Gastrocnemius medialis (tissue), 4 donors: ENCODE measurements at regions not wholly inside any gene's neighbourhood (a gene's known extent, or its start where the extent isn't known, plus 50 kb on each side); places are given as distances from the start of the nearest gene placed in this dataset.

Experiments used
- ATAC-seq, 2 donors: fragments of 150-250 bp; one replicate each; pipeline ENCODE4 v1.9.1; 2016
- DNase-seq, 2 donors: peaks; one replicate each; pipeline ENCODE4 v3.0.0-alpha.2; 2019
- H3K27ac ChIP-seq, 4 donors: fragments of 200-600 bp; sonication (generic); 1 replicate in 1 of 4; 2 replicates in 3 of 4; pipeline ENCODE4 v1.5.1; 2016 to 2018; ENCODE audit warnings: mild to moderate bottlenecking in 2 of 4, moderate library complexity in 1 of 4
- H3K27me3 ChIP-seq, 3 donors: fragments of 200-600 bp; sonication (generic) in 2 of 3; 1 replicate in 1 of 3; 2 replicates in 2 of 3; pipeline versions ENCODE4 v1.5.1 to v1.6.0; 2016 to 2019; ENCODE audit warnings: mild to moderate bottlenecking in 1 of 3, moderate library complexity in 1 of 3
- H3K36me3 ChIP-seq, 2 donors: fragments of 200-600 bp; sonication (generic) in 1 of 2; one replicate each; pipeline ENCODE4 v1.5.1; 2017 to 2018
- H3K4me1 ChIP-seq, 2 donors: fragments of 200-600 bp; sonication (generic) in 1 of 2; one replicate each; pipeline ENCODE4 v1.5.1; 2016 to 2017; ENCODE audit warnings: mild to moderate bottlenecking in 2 of 2
- H3K4me3 ChIP-seq, 4 donors: fragments of 200-600 bp; sonication (generic) in 3 of 4; 1 replicate in 1 of 4; 2 replicates in 3 of 4; pipeline ENCODE4 v1.5.1; 2016 to 2019; ENCODE audit warnings: mild to moderate bottlenecking in 2 of 4
- H3K9me3 ChIP-seq, 3 donors: fragments of 200-600 bp; sonication (generic) in 2 of 3; 1 replicate in 1 of 3; 2 replicates in 2 of 3; pipeline ENCODE4 v1.5.1; 2016 to 2019
- CTCF ChIP-seq, 5 experiments: fragments of 450-650 bp in 3 of 5; fragments of 200-600 bp in 2 of 5; sonication (generic) in 2 of 5; IDR thresholded peaks in 4 of 5; conservative IDR thresholded peaks in 1 of 5; 1 replicate in 4 of 5; 2 replicates in 1 of 5; pipeline ENCODE4 v1.5.1; 2016 to 2019; ENCODE audit warnings: antibody characterized with exemption in 5 of 5, mild to moderate bottlenecking in 3 of 5, moderate library complexity in 3 of 5
- POLR2A ChIP-seq, 2 donors: fragments of 450-650 bp; IDR thresholded peaks; one replicate each; pipeline ENCODE4 v1.6.1; 2017; ENCODE audit warnings: antibody characterized with exemption in 2 of 2, mild to moderate bottlenecking in 2 of 2, moderate library complexity in 2 of 2
- in situ Hi-C, 4 donors: fragments of 200-750 bp; cut with MboI; loops; one replicate each; pipeline versions ENCODE4 v1.15.0 to v1.8.0; 2017; ENCODE audit warnings: low sequenced_read_pairs in 4 of 4
- intact Hi-C: fragments of 100-400 bp; cut with DNase I; formaldehyde crosslinking; loops from one replicate; pipeline ENCODE4 v1.15.1; 2023; ENCODE audit warnings: low total_unique reads

GRCh38 chr13:71939186-71939585 is 72.2 kb upstream of the DACH1 start:
- Histone ChIP-seq H3K4me1 (no peaks in the 10 kb centered on the region), H3K36me3 (no peaks in the 10 kb centered on the region), H3K27me3 (no peaks in the 10 kb centered on the region), H3K27ac (no peak overlapping the region), H3K9me3 (no peaks in the 10 kb centered on the region), H3K4me3 (no peak overlapping the region)
- no peak for ATAC-seq
- DNase-seq = no peak
- in situ Hi-C loops (no loop called here), intact Hi-C loops (no loop called here)
- TF ChIP-seq CTCF (IDR thresholded peaks at IDR 0.05 in 4 of 5, conservative IDR thresholded peaks at IDR 0.05 in 1 of 5) (no peak), POLR2A (IDR thresholded peaks at IDR 0.05) (no peak)

- Histone ChIP-seq H3K4me3 (no peak overlapping the region), H3K9me3 (no peaks in the 10 kb centered on the region), H3K27me3 (no peaks in the 10 kb centered on the region), H3K36me3 (no peaks in the 10 kb centered on the region), H3K27ac (no peak overlapping the region), H3K4me1 (no peaks in the 10 kb centered on the region)
- intact Hi-C loops (no loop called here), in situ Hi-C loops (no loop called here)
- ATAC-seq = no peak
- DNase-seq = no peak
- no peak for TF ChIP-seq CTCF (IDR thresholded peaks at IDR 0.05 in 4 of 5, conservative IDR thresholded peaks at IDR 0.05 in 1 of 5)
- no peak for TF ChIP-seq POLR2A (IDR thresholded peaks at IDR 0.05)
These were observed 68.3 kb upstream of the DACH1 start for GRCh38 chr13:71935166-71935840.

GRCh38 chr13:71924931-71925330 is 57.9 kb upstream of the DACH1 start:
- intact Hi-C loops = no loop called here
- Histone ChIP-seq H3K27ac (no peak overlapping the region), H3K27me3 (no peaks in the 10 kb centered on the region), H3K9me3 (no peaks in the 10 kb centered on the region), H3K4me1 (no peaks in the 10 kb centered on the region), H3K4me3 (no peak overlapping the region), H3K36me3 (no peaks in the 10 kb centered on the region)
- no peak for DNase-seq
- in situ Hi-C loops = no loop called here
- no peak for ATAC-seq
- no peak for TF ChIP-seq CTCF (IDR thresholded peaks at IDR 0.05 in 4 of 5, conservative IDR thresholded peaks at IDR 0.05 in 1 of 5)
- no peak for TF ChIP-seq POLR2A (IDR thresholded peaks at IDR 0.05)

- TF ChIP-seq POLR2A (IDR thresholded peaks at IDR 0.05) (no peak), CTCF (IDR thresholded peaks at IDR 0.05 in 4 of 5, conservative IDR thresholded peaks at IDR 0.05 in 1 of 5) (no peak)
- H3K4me1 ChIP-seq = no peaks in the 10 kb centered on the region
- H3K27ac ChIP-seq = no peak overlapping the region
- DNase-seq (no peak), ATAC-seq (no peak)
- intact Hi-C loops (no loop called here), in situ Hi-C loops (no loop called here)
- H3K4me3 ChIP-seq = no peak overlapping the region
- H3K36me3 ChIP-seq = no peaks in the 10 kb centered on the region
- no peaks in the 10 kb centered on the region for H3K9me3 ChIP-seq
- no peaks in the 10 kb centered on the region for H3K27me3 ChIP-seq
These were observed 55.2 kb upstream of the DACH1 start for GRCh38 chr13:71922194-71922593.
